ENCODE measurements at regions not wholly inside any gene's neighbourhood (a gene's known extent, or its start where the extent isn't known, plus 50 kb on each side); places are given as distances from the start of the nearest gene placed in this dataset.

DNA sequence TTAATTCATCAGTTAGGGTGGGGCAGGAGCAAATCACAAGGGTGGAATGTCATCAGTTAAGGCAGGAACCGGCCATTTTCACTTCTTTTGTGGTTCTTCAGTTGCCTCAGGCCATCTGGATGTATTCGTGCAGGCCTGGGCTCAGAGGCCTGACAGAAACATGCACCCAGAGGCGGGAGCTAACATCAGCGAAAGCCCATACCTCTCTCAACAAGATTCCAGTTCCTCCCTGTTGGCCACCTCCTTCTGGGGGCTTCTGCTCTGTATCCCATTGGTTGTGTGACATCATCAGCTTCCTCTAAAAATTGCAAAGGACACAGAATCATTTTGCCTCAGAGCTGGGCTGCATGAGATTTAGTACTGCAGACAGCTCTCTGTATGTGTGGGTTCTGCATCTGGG, 134.3 kb downstream of the ZNF664 start:
- Mint-ChIP-seq H3K4me3 (no peak overlapping the region), H3K9me3 (peaks cover 9% of the 10 kb centered on the region), H3K4me1 (ENCODE audit: low read depth) (no peaks in the 10 kb centered on the region), H3K36me3 (ENCODE audit: low read depth) (peaks cover 7% of the 10 kb centered on the region; the same call in 1 of the 2 replicates), H3K27ac (no peak overlapping the region), H3K27me3 (ENCODE audit: insufficient read depth) (peaks cover 17% of the 10 kb centered on the region)
- TF ChIP-seq CTCF (IDR thresholded peaks at IDR 0.05) = no peak
- DNase-seq = no peak

- TF ChIP-seq CTCF (IDR thresholded peaks at IDR 0.05) = no peak
- Mint-ChIP-seq H3K4me1 (ENCODE audit: low read depth) (no peaks in the 10 kb centered on the region), H3K4me3 (peak overlapping the region; percentile 20; the same call in 1 of the 2 replicates), H3K27ac (no peak overlapping the region), H3K9me3 (peaks cover 9% of the 10 kb centered on the region), H3K27me3 (ENCODE audit: insufficient read depth) (peaks cover 18% of the 10 kb centered on the region), H3K36me3 (ENCODE audit: low read depth) (peaks cover 7% of the 10 kb centered on the region; the same call in 1 of the 2 replicates)
- DNase-seq = peak; percentile 9
These were observed 136.7 kb downstream of the ZNF664 start for GRCh38 chr12:124109760-124110159.

- Mint-ChIP-seq H3K27ac (no peak overlapping the region), H3K4me3 (no peak overlapping the region), H3K27me3 (ENCODE audit: insufficient read depth) (peaks cover 23% of the 10 kb centered on the region), H3K4me1 (ENCODE audit: low read depth) (no peaks in the 10 kb centered on the region), H3K36me3 (ENCODE audit: low read depth) (peaks cover 7% of the 10 kb centered on the region; the same call in 1 of the 2 replicates), H3K9me3 (peaks cover 9% of the 10 kb centered on the region)
- no peak for TF ChIP-seq CTCF (IDR thresholded peaks at IDR 0.05)
- no peak for DNase-seq
These were observed 137.4 kb downstream of the ZNF664 start for GRCh38 chr12:124110372-124110883.

- no peak for TF ChIP-seq CTCF (IDR thresholded peaks at IDR 0.05)
- DNase-seq = no peak
- Mint-ChIP-seq H3K4me3 (no peak overlapping the region), H3K4me1 (ENCODE audit: low read depth) (no peaks in the 10 kb centered on the region), H3K27ac (no peak overlapping the region), H3K36me3 (ENCODE audit: low read depth) (peaks cover 7% of the 10 kb centered on the region; the same call in 1 of the 2 replicates), H3K9me3 (peaks cover 9% of the 10 kb centered on the region), H3K27me3 (ENCODE audit: insufficient read depth) (peaks cover 24% of the 10 kb centered on the region)
These were observed 138.0 kb downstream of the ZNF664 start for GRCh38 chr12:124111006-124111405.

DNA sequence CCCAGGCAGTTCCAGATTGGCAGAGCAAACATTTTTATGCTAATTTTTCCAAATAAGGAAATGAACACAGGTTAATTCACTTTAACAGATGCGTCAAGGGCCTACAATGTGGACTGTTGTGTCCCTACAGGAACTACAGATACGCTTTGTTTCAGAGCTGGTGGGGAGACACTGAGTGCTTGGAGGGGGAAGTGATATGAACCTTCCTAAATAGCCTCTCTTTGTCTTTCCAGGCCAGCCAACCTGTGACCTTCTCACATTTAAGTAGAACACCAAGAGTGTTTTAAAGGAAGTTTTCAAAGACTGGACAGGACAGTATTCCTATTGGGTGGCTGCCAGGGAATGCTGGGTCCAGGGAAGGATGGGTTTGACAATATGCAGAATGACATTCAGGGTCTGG, 141.3 kb downstream of the ZNF664 start:
- H3K9me3 Mint-ChIP-seq = no peaks in the 10 kb centered on the region; the same call in 1 of the 2 replicates
- H3K4me3 Mint-ChIP-seq = no peak overlapping the region
- peaks cover 37% of the 10 kb centered on the region for H3K27me3 Mint-ChIP-seq (ENCODE audit: insufficient read depth)
- DNase-seq = no peak
- H3K36me3 Mint-ChIP-seq (ENCODE audit: low read depth) = no peaks in the 10 kb centered on the region
- TF ChIP-seq CTCF (IDR thresholded peaks at IDR 0.05) = no peak
- H3K27ac Mint-ChIP-seq = no peak overlapping the region
- H3K4me1 Mint-ChIP-seq (ENCODE audit: low read depth) = no peaks in the 10 kb centered on the region

Data from HFFc6 (cell line).